Ishikawa (cell line): ENCODE measurements at regions not wholly inside any gene's neighbourhood (a gene's known extent, or its start where the extent isn't known, plus 50 kb on each side); places are given as distances from the start of the nearest gene placed in this dataset.

ENCODE experiments used
- CEBPB ChIP-seq: IDR thresholded peaks from 2 replicates; pipeline ENCODE4 v1.6.1; 2012
- CREB1 ChIP-seq: IDR thresholded peaks from 2 replicates; pipeline ENCODE4 v1.6.1; 2012; ENCODE audit warnings: low read depth
- EGR1 ChIP-seq: IDR thresholded peaks from 2 replicates; pipeline ENCODE4 v1.6.1; 2012
- EP300 ChIP-seq: IDR thresholded peaks from 2 replicates; pipeline ENCODE4 v1.6.1; 2012; ENCODE audit warnings: borderline replicate concordance
- FOXM1 ChIP-seq: IDR thresholded peaks from 2 replicates; pipeline ENCODE4 v1.6.1; 2012; ENCODE audit warnings: low read depth, borderline replicate concordance
- MAX ChIP-seq: IDR thresholded peaks from 2 replicates; pipeline ENCODE4 v1.6.1; 2012
- NFIC ChIP-seq: IDR thresholded peaks from 2 replicates; pipeline ENCODE4 v1.6.1; 2012
- RAD21 ChIP-seq: IDR thresholded peaks from 2 replicates; pipeline ENCODE4 v1.6.1; 2012; ENCODE audit warnings: low read depth
- TAF1 ChIP-seq: IDR thresholded peaks from 2 replicates; pipeline ENCODE4 v1.6.1; 2012; ENCODE audit warnings: low read depth, mild to moderate bottlenecking
- TCF12 ChIP-seq: IDR thresholded peaks from 2 replicates; pipeline ENCODE4 v1.6.1; 2012; ENCODE audit warnings: low read depth
- TEAD4 ChIP-seq: IDR thresholded peaks from 2 replicates; pipeline ENCODE4 v1.6.1; 2012
- YY1 ChIP-seq: IDR thresholded peaks from 2 replicates; pipeline ENCODE4 v1.6.1; 2012; ENCODE audit warnings: low read depth
- ZBTB7A ChIP-seq: IDR thresholded peaks from 2 replicates; pipeline ENCODE4 v1.6.1; 2012; ENCODE audit warnings: low read depth
- TF ChIP-seq, protein P1 (sequence below): IDR thresholded peaks from 2 replicates; pipeline ENCODE4 v1.6.1; 2012
- TF ChIP-seq, protein P2 (sequence below): IDR thresholded peaks from 2 replicates; pipeline ENCODE4 v1.6.1; 2012; ENCODE audit warnings: low read depth, mild to moderate bottlenecking

- TF ChIP-seq TEAD4 (no peak), RAD21 (peak; percentile 91), FOXM1 (no peak), ZBTB7A (no peak), CEBPB (no peak)
- TF ChIP-seq, protein P1, sequence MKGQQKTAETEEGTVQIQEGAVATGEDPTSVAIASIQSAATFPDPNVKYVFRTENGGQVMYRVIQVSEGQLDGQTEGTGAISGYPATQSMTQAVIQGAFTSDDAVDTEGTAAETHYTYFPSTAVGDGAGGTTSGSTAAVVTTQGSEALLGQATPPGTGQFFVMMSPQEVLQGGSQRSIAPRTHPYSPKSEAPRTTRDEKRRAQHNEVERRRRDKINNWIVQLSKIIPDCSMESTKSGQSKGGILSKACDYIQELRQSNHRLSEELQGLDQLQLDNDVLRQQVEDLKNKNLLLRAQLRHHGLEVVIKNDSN: no peak
- TF ChIP-seq, protein P2, sequence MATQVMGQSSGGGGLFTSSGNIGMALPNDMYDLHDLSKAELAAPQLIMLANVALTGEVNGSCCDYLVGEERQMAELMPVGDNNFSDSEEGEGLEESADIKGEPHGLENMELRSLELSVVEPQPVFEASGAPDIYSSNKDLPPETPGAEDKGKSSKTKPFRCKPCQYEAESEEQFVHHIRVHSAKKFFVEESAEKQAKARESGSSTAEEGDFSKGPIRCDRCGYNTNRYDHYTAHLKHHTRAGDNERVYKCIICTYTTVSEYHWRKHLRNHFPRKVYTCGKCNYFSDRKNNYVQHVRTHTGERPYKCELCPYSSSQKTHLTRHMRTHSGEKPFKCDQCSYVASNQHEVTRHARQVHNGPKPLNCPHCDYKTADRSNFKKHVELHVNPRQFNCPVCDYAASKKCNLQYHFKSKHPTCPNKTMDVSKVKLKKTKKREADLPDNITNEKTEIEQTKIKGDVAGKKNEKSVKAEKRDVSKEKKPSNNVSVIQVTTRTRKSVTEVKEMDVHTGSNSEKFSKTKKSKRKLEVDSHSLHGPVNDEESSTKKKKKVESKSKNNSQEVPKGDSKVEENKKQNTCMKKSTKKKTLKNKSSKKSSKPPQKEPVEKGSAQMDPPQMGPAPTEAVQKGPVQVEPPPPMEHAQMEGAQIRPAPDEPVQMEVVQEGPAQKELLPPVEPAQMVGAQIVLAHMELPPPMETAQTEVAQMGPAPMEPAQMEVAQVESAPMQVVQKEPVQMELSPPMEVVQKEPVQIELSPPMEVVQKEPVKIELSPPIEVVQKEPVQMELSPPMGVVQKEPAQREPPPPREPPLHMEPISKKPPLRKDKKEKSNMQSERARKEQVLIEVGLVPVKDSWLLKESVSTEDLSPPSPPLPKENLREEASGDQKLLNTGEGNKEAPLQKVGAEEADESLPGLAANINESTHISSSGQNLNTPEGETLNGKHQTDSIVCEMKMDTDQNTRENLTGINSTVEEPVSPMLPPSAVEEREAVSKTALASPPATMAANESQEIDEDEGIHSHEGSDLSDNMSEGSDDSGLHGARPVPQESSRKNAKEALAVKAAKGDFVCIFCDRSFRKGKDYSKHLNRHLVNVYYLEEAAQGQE: no peak
These were observed 78.6 kb upstream of the SOD1 start for GRCh38 chr21:31580866-31581276.

- TF ChIP-seq ZBTB7A (no peak), EGR1 (no peak), TEAD4 (no peak), FOXM1 (no peak), MAX (no peak), EP300 (no peak), TAF1 (no peak), CREB1 (no peak), YY1 (no peak)
- TF ChIP-seq, protein P1: no peak
- TF ChIP-seq, protein P2: no peak
These were observed 82.2 kb upstream of the SOD1 start for GRCh38 chr21:31577271-31577670.

GRCh38 chr21:31576428-31576827, 83.1 kb upstream of the SOD1 start:
- TF ChIP-seq YY1 (no peak), NFIC (peak; percentile 57; the same call in 1 of the 2 replicates)

GRCh38 chr21:31573217-31573616, 86.3 kb upstream of the SOD1 start:
- no peak for TF ChIP-seq EGR1

GRCh38 chr21:31571879-31572278, 87.6 kb upstream of the SOD1 start:
- no peak for TF ChIP-seq MAX
- TF ChIP-seq EGR1: no peak
- no peak for TF ChIP-seq TAF1
- TF ChIP-seq ZBTB7A: no peak
- TF ChIP-seq EP300: no peak
- TF ChIP-seq TCF12: no peak
- TF ChIP-seq, protein P2: no peak
- TF ChIP-seq NFIC: no peak
- no peak for TF ChIP-seq CREB1
- TF ChIP-seq YY1: no peak
- TF ChIP-seq RAD21: no peak
- TF ChIP-seq TEAD4: no peak
- no peak for TF ChIP-seq FOXM1
- TF ChIP-seq, protein P1: no peak
- TF ChIP-seq CEBPB: no peak
